ENCODE measurements at regions not wholly inside any gene's neighbourhood (a gene's known extent, or its start where the extent isn't known, plus 50 kb on each side); places are given as distances from the start of the nearest gene placed in this dataset.

GRCh38 chr9:107173422-107174180, 109.5 kb upstream of the RAD23B start:
- H3K79me2 ChIP-seq (ENCODE audit: control insufficient read depth in 1 of 2, insufficient read depth in 2 of 2, low read length in 2 of 2): no peaks in the 10 kb centered on the region
- CTCF ChIA-PET (ENCODE audit: partially characterized antibody): interaction anchor here (0.6 to 8.4 kb wide), 8 partner anchors 9 to 944 kb away, joined by 3 to 91 read pairs (median 4); no protein-coding TSS in a partner anchor
- H3K56ac ChIP-seq (replicated peaks; ENCODE audit: insufficient read length, low read depth, low read length): no peak overlapping the region
- H2AK5ac ChIP-seq (ENCODE audit: low read depth, low read length): no peak overlapping the region
- H2AFZ ChIP-seq (ENCODE audit: low read length): no peak overlapping the region
- no peaks in the 10 kb centered on the region for H3K27me3 ChIP-seq (replicated peaks in 1 of 4; ENCODE audit: control insufficient read depth in 3 of 4, extremely low read depth in 1 of 4, insufficient read depth in 3 of 4, low read length in 3 of 4)
- H3K4me1 ChIP-seq (replicated peaks in 1 of 4; ENCODE audit: control insufficient read depth in 3 of 4, insufficient read depth in 4 of 4, low read length in 3 of 4): peaks cover 0 to 6% (median under 1%) of the 10 kb centered on the region in 4 experiments; a peak in 1 of 7 replicates
- no peak overlapping the region for H3K9ac ChIP-seq (replicated peaks in 1 of 4; ENCODE audit: extremely low read depth in 1 of 4, low read depth in 3 of 4, low read length in 3 of 4)
- no peak overlapping the region for H3K4me3 ChIP-seq (ENCODE audit: extremely low read depth in 1 of 4, insufficient read depth in 2 of 4, low read depth in 3 of 4, low read length in 4 of 4)
- no peak overlapping the region for H2BK12ac ChIP-seq (ENCODE audit: low read depth, low read length)
- no peak overlapping the region for H2BK20ac ChIP-seq (ENCODE audit: low read length)
- WGBS, 2 experiments (ENCODE audit: extremely low coverage in 1 of 2, insufficient coverage in 1 of 2, insufficient read length in 1 of 2, insufficient replicate concordance in 2 of 2, low coverage in 1 of 2, low lambda C conversion rate in 2 of 2, missing lambda C conversion rate in 1 of 2): 93% methylated on average over 7 of the region's 7 CpGs; no CpG with 5 or more reads in 1 of the 2 experiments
- no peak overlapping the region for H4K5ac ChIP-seq (ENCODE audit: insufficient read length, low read depth, low read length)
- H3K18ac ChIP-seq (ENCODE audit: extremely low read depth, low read length): no peak overlapping the region
- no peak overlapping the region for H2BK120ac ChIP-seq (replicated peaks; ENCODE audit: low read depth, low read length)
- H3K23ac ChIP-seq (ENCODE audit: insufficient read length): no peak overlapping the region
- H3K23me2 ChIP-seq (ENCODE audit: low read depth, low read length): no peaks in the 10 kb centered on the region
- no peaks in the 10 kb centered on the region for H4K20me1 ChIP-seq (replicated peaks in 1 of 2; ENCODE audit: control insufficient read depth in 1 of 2, insufficient read depth in 2 of 2, low read length in 2 of 2)
- H3K27ac ChIP-seq (ENCODE audit: low read depth, low read length): no peak overlapping the region
- POLR2A ChIA-PET (ENCODE audit: partially characterized antibody): no interaction called here
- DNase-seq (ENCODE audit: low read depth in 1 of 2, low spot score in 2 of 2): no peak
- H3K79me1 ChIP-seq (ENCODE audit: low read depth, low read length): no peaks in the 10 kb centered on the region
- no peaks in the 10 kb centered on the region for H3K9me3 ChIP-seq (ENCODE audit: insufficient read depth in 2 of 2, low read depth in 1 of 2, low read length in 1 of 2)
- H2BK15ac ChIP-seq (ENCODE audit: low read length): no peak overlapping the region
- H2BK5ac ChIP-seq (ENCODE audit: low read depth, low read length): no peak overlapping the region
- FAIRE-seq: no peak
- H3K14ac ChIP-seq (ENCODE audit: insufficient read length): no peak overlapping the region
- H4K91ac ChIP-seq (replicated peaks; ENCODE audit: insufficient read length, low read length): no peak overlapping the region
- H3K36me3 ChIP-seq (ENCODE audit: control insufficient read depth in 2 of 4, insufficient read depth in 4 of 4, low read length in 3 of 4): no peaks in the 10 kb centered on the region
- no peak overlapping the region for H3K4me2 ChIP-seq (ENCODE audit: insufficient read depth in 1 of 2, low read depth in 2 of 2, low read length in 2 of 2)
- no peak overlapping the region for H4K8ac ChIP-seq (ENCODE audit: extremely low read depth, insufficient read depth, low read length)
- H3K4ac ChIP-seq (replicated peaks; ENCODE audit: insufficient read length, low read depth, low read length): no peak overlapping the region
- TF ChIP-seq MAX (IDR thresholded peaks at IDR 0.05): no peak
- TF ChIP-seq ASH2L (IDR thresholded peaks at IDR 0.05; ENCODE audit: low read length): no peak
- TF ChIP-seq TBP (IDR thresholded peaks at IDR 0.05; ENCODE audit: low read depth, low read length): no peak
- TF ChIP-seq KDM5A (IDR thresholded peaks at IDR 0.05; ENCODE audit: low read length): no peak
- TF ChIP-seq NRF1 (IDR thresholded peaks at IDR 0.05; ENCODE audit: low read depth, low read length): no peak
- no peak for TF ChIP-seq HDAC2 (IDR thresholded peaks at IDR 0.05; ENCODE audit: borderline replicate concordance in 1 of 2, low read depth in 2 of 2, low read length in 2 of 2)
- no peak for TF ChIP-seq SIRT6 (IDR thresholded peaks at IDR 0.05; ENCODE audit: low read length)
- no peak for TF ChIP-seq NANOG (IDR thresholded peaks at IDR 0.05; ENCODE audit: insufficient read depth, low read depth, low read length, poor library complexity, severe bottlenecking)
- no peak for TF ChIP-seq CEBPB (IDR thresholded peaks at IDR 0.05; ENCODE audit: low read depth, low read length)
- TF ChIP-seq ZNF274 (IDR thresholded peaks at IDR 0.05; ENCODE audit: borderline replicate concordance, extremely low read depth, low read length): no peak
- no peak for TF ChIP-seq HDAC6 (IDR thresholded peaks at IDR 0.05; ENCODE audit: low read depth, low read length)
- TF ChIP-seq JUND (IDR thresholded peaks at IDR 0.05; ENCODE audit: low read length): no peak
- TF ChIP-seq TAF1 (IDR thresholded peaks at IDR 0.05; ENCODE audit: low read depth, low read length): no peak
